Thyroid gland (tissue), 4 donors: ENCODE measurements at regions not wholly inside any gene's neighbourhood (a gene's known extent, or its start where the extent isn't known, plus 50 kb on each side); places are given as distances from the start of the nearest gene placed in this dataset.

Experiments
- DNase-seq, 2 donors: peaks; one replicate each; pipeline ENCODE4 v3.0.0-alpha.2; 2019
- H3K27ac ChIP-seq, 3 donors: fragments of 200-600 bp; sonication (generic); 1 replicate in 2 of 3; 2 replicates in 1 of 3; pipeline ENCODE4 v1.5.1; 2016 to 2019; ENCODE audit warnings: mild to moderate bottlenecking in 1 of 3, moderate library complexity in 1 of 3
- H3K27me3 ChIP-seq: fragments of 200-600 bp; sonication (generic); one replicate; pipeline ENCODE4 v1.5.1; 2019
- H3K36me3 ChIP-seq, 2 donors: fragments of 200-600 bp; sonication (generic); one replicate each; pipeline ENCODE4 v1.5.1; 2016 to 2019
- H3K4me1 ChIP-seq, 2 donors: fragments of 200-600 bp; sonication (generic); one replicate each; pipeline ENCODE4 v1.5.1; 2017 to 2019
- H3K4me3 ChIP-seq, 3 donors: fragments of 200-600 bp; sonication (generic); replicated peaks in 1 of 3; 1 replicate in 2 of 3; 2 replicates in 1 of 3; pipeline ENCODE4 v1.5.1; 2016; ENCODE audit warnings: mild to moderate bottlenecking in 1 of 3
- H3K9me3 ChIP-seq: fragments of 200-600 bp; sonication (generic); one replicate; pipeline ENCODE4 v1.5.1; 2017
- POLR2A ChIP-seq, 2 donors: fragments of 450-650 bp; IDR thresholded peaks; one replicate each; pipeline ENCODE4 v1.6.1; 2017; ENCODE audit warnings: antibody characterized with exemption in 2 of 2, mild to moderate bottlenecking in 2 of 2, moderate library complexity in 1 of 2
- WGBS, 2 donors: methylation state at CpG; one replicate each; pipeline ENCODE4 v1.1.5; 2017; 5-methylcytosine and 5-hydroxymethylcytosine counted together
- intact Hi-C: fragments of 100-400 bp; cut with DNase I; formaldehyde crosslinking; loops from one replicate; pipeline ENCODE4 v1.15.1; 2023
- TF ChIP-seq, protein P1 (sequence below), 6 experiments: fragments of 200-600 bp in 3 of 6; fragments of 450-650 bp in 3 of 6; sonication (generic) in 3 of 6; IDR thresholded peaks; one replicate each; pipeline ENCODE4 v1.5.1; 2016 to 2019; ENCODE audit warnings: antibody characterized with exemption in 6 of 6, mild to moderate bottlenecking in 2 of 6, inconsistent platforms in 1 of 6, moderate library complexity in 1 of 6

- WGBS, 2 donors, result 80 to 86% methylated on average over 4 to 19 of the region's 19 CpGs
- intact Hi-C loops, result no loop called here
- peak in 1 of 2 donors; percentile 0 for DNase-seq
Measured at GRCh38 chr15:25170113-25170731, 215.4 kb downstream of the SNRPN start.

DNA sequence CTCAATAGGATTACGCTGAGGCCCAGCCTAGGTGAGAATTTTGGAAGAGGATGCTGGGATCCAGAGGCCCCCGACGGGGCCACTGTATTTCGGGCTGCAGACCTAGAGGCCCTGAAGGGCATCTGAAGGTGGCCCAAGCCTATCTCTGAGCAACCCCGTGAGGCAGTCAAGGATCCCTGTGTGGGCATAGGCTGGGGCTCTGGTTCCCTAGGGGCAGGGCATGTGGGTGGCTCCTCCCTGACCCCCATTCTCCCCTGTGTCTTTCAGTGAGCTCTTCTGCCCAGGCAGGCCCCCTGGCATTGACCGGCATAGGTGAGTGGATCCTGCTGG, 216.0 kb downstream of the SNRPN start:
- no peaks in the 10 kb centered on the region for H3K4me1 ChIP-seq
- no peaks in the 10 kb centered on the region for H3K9me3 ChIP-seq
- intact Hi-C loops, result no loop called here
- no peak for DNase-seq
- H3K4me3 ChIP-seq, result no peak overlapping the region
- 84 to 88% methylated on average over 4 to 6 of the region's 6 CpGs for WGBS, 2 donors
- TF ChIP-seq POLR2A (IDR thresholded peaks at IDR 0.05), result no peak
- TF ChIP-seq, protein P1, sequence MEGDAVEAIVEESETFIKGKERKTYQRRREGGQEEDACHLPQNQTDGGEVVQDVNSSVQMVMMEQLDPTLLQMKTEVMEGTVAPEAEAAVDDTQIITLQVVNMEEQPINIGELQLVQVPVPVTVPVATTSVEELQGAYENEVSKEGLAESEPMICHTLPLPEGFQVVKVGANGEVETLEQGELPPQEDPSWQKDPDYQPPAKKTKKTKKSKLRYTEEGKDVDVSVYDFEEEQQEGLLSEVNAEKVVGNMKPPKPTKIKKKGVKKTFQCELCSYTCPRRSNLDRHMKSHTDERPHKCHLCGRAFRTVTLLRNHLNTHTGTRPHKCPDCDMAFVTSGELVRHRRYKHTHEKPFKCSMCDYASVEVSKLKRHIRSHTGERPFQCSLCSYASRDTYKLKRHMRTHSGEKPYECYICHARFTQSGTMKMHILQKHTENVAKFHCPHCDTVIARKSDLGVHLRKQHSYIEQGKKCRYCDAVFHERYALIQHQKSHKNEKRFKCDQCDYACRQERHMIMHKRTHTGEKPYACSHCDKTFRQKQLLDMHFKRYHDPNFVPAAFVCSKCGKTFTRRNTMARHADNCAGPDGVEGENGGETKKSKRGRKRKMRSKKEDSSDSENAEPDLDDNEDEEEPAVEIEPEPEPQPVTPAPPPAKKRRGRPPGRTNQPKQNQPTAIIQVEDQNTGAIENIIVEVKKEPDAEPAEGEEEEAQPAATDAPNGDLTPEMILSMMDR (IDR thresholded peaks at IDR 0.05), result no peak
- no peak overlapping the region for H3K27ac ChIP-seq
- no peaks in the 10 kb centered on the region for H3K27me3 ChIP-seq
- H3K36me3 ChIP-seq, result no peaks in the 10 kb centered on the region

More at GRCh38 chr15:25170113-25170731, 215.4 kb downstream of the SNRPN start:
- no peaks in the 10 kb centered on the region for H3K36me3 ChIP-seq
- no peaks in the 10 kb centered on the region for H3K9me3 ChIP-seq
- H3K4me1 ChIP-seq, result no peaks in the 10 kb centered on the region
- H3K27me3 ChIP-seq, result no peaks in the 10 kb centered on the region
- no peak overlapping the region for H3K27ac ChIP-seq
- H3K4me3 ChIP-seq, result no peak overlapping the region
- no peak for TF ChIP-seq POLR2A (IDR thresholded peaks at IDR 0.05)
- TF ChIP-seq, protein P1 (IDR thresholded peaks at IDR 0.05), result no peak

DNA sequence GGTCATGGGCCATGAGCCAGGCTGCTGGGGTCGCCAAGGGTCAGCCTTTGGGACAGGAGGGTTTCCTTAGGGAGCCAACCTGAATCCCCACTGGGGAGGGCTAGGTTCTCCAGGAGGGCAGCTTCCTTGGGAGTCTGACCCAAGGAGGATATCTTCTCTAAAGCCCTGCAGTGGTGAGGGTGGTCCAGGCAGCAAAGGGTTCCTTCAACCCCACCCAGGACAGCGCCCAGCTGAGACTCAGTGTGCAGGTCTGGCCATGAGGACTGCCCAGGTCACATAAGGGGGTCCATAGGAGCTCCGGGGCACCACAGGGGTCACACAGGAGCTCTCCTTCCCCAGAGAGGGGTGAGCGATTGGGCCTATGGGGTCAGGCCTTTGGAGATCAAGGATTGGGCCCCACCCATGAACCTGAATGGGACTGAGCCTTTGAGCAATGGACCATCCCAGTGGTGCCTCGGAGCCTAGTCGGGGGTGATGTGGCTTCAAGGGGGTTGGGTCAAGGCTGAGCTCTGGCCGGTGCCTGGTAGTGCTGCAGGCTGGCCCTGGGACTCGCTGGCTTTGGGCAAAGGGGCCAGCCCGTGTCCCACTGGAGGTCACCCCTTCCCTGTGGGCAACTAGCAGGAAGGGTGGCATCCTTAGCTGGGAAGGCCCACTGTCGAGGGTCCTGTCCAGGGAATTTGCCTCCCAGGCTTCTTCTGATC, 216.5 kb downstream of the SNRPN start:
- Histone ChIP-seq H3K9me3 (no peaks in the 10 kb centered on the region), H3K4me3 (no peak overlapping the region), H3K27me3 (no peaks in the 10 kb centered on the region), H3K4me1 (no peaks in the 10 kb centered on the region), H3K27ac (no peak overlapping the region), H3K36me3 (no peaks in the 10 kb centered on the region)
- DNase-seq, result peak in 1 of 2 donors; percentile 1
- intact Hi-C loops, result no loop called here
- no peak for TF ChIP-seq POLR2A (IDR thresholded peaks at IDR 0.05)
- TF ChIP-seq, protein P1 (IDR thresholded peaks at IDR 0.05), result no peak
- 94% methylated on average over 4 of the region's 10 CpGs; no CpG with 5 or more reads in 1 of the 2 donors for WGBS, 2 donors

DNA sequence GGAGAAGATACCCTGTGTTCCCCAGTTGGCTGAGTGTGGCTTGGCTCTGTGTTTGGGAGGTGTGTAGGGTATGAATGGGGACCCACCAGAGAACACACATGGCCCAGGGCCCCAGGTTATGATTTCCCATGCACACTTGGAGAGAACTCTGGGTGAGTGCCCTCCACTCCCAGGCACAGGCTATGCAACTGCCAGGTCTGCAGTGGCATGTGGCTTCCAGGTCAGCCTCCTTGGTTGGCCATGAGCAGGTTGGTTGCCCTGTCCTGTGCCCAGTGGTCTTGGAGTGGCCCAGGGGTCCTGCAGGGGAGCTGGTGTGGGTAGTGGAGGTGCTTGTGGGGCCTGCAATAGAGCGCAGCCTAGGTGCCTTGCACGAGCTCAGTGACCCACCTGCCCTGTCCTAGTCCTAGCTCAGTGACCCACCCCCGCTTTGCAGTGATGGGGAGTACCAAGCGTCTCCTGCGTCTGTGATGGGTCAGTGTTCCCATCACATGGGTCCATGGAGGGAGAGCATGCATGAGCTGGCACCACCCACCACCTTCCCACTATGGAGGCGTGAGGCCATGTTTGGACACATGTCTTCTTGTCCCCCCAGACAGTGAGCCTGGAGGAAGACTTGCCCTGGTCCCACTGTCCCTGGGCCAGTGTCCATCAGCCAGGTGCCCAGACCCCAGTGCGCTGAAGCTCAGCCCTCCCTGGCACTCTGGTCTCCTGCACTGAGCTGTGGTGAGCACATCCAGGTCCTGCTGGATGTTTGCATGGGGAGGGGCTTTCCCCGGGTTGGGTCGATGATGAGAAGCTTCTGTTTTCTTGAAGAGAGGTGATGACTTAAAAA, 217.3 kb downstream of the SNRPN start:
- TF ChIP-seq, protein P1 (IDR thresholded peaks at IDR 0.05), result no peak
- no peak for TF ChIP-seq POLR2A (IDR thresholded peaks at IDR 0.05)
- no peak overlapping the region for H3K27ac ChIP-seq
- H3K27me3 ChIP-seq, result no peaks in the 10 kb centered on the region
- WGBS, 2 donors, result 72 to 88% methylated on average over 6 to 7 of the region's 9 CpGs
- intact Hi-C loops, result no loop called here
- DNase-seq, result peak in 1 of 2 donors; percentile 0
- H3K36me3 ChIP-seq, result no peaks in the 10 kb centered on the region
- no peak overlapping the region for H3K4me3 ChIP-seq
- H3K9me3 ChIP-seq, result no peaks in the 10 kb centered on the region
- H3K4me1 ChIP-seq, result no peaks in the 10 kb centered on the region
